GM23338 (cell line): ENCODE measurements at regions not wholly inside any gene's neighbourhood (a gene's known extent, or its start where the extent isn't known, plus 50 kb on each side); places are given as distances from the start of the nearest gene placed in this dataset.

Experiments used
- ATAC-seq: fragments of 200-7000 bp; cut with Tn5 transposase; 3 replicates; pipeline ENCODE4 v1.9.1; 2020
- DNase-seq: peaks from one replicate; pipeline ENCODE4 v3.0.0-alpha.2; 2015; ENCODE audit warnings: low spot score
- H2AFZ ChIP-seq: fragments of 200-600 bp; sonication (generic); 2 replicates; pipeline ENCODE4 v1.8.0; 2016; ENCODE audit warnings: antibody characterized with exemption, mild to moderate bottlenecking, moderate library complexity
- H3F3A ChIP-seq: fragments of 200-600 bp; sonication (generic); replicated peaks from 2 replicates; pipeline ENCODE4 v1.8.0; 2017; ENCODE audit warnings: antibody characterized with exemption, mixed run types, low read depth
- H3K27ac ChIP-seq: fragments of 200-600 bp; sonication (generic); 2 replicates; pipeline ENCODE4 v1.6.1; 2016; ENCODE audit warnings: low read depth
- H3K27me3 ChIP-seq: fragments of 200-600 bp; sonication (generic); 2 replicates; pipeline ENCODE4 v1.8.0; 2016; ENCODE audit warnings: mild to moderate bottlenecking, mixed run types, moderate library complexity; ENCODE audit not compliant: insufficient read depth
- H3K36me3 ChIP-seq: fragments of 200-600 bp; sonication (generic); 2 replicates; pipeline ENCODE4 v1.8.0; 2016; ENCODE audit warnings: mild to moderate bottlenecking; ENCODE audit not compliant: insufficient read depth
- H3K4me1 ChIP-seq: fragments of 200-600 bp; sonication (generic); 2 replicates; pipeline ENCODE4 v1.8.0; 2016; ENCODE audit warnings: mild to moderate bottlenecking, moderate library complexity; ENCODE audit not compliant: insufficient read depth
- H3K4me2 ChIP-seq: fragments of 200-600 bp; sonication (generic); 2 replicates; pipeline ENCODE4 v1.7.1; 2017; ENCODE audit warnings: mixed run types
- H3K4me3 ChIP-seq: fragments of 200-600 bp; sonication (generic); 2 replicates; pipeline ENCODE4 v1.6.1; 2016; ENCODE audit warnings: mixed run types
- H3K79me2 ChIP-seq: fragments of 200-600 bp; sonication (generic); replicated peaks from 2 replicates; pipeline ENCODE4 v1.8.0; 2017; ENCODE audit warnings: mild to moderate bottlenecking; ENCODE audit not compliant: insufficient read depth
- H3K9me2 ChIP-seq: fragments of 200-600 bp; sonication (generic); 2 replicates; pipeline ENCODE4 v1.8.0; 2017; ENCODE audit not compliant: insufficient read depth
- H4K20me1 ChIP-seq: fragments of 200-600 bp; sonication (generic); replicated peaks from 2 replicates; pipeline ENCODE4 v1.8.0; 2017; ENCODE audit warnings: mild to moderate bottlenecking; ENCODE audit not compliant: insufficient read depth
- H3K27ac Mint-ChIP-seq: 2 replicates; pipeline ENCODE4 v1.8.0; 2020; ENCODE audit warnings: inconsistent platforms, mild to moderate bottlenecking, moderate library complexity, mixed read lengths
- H3K27me3 Mint-ChIP-seq: 3 replicates; pipeline ENCODE4 v1.8.0; 2022; ENCODE audit warnings: low read depth, mild to moderate bottlenecking, moderate library complexity, mixed read lengths, inconsistent platforms; ENCODE audit not compliant: insufficient read depth, poor library complexity
- H3K36me3 Mint-ChIP-seq: 3 replicates; pipeline ENCODE4 v1.8.0; 2021; ENCODE audit warnings: low read depth, mild to moderate bottlenecking, inconsistent platforms, moderate library complexity, mixed read lengths
- H3K4me1 Mint-ChIP-seq: 3 replicates; pipeline ENCODE4 v1.8.0; 2020; ENCODE audit warnings: mild to moderate bottlenecking, inconsistent platforms, mixed read lengths
- H3K4me3 Mint-ChIP-seq: 3 replicates; pipeline ENCODE4 v1.8.0; 2021; ENCODE audit warnings: moderate library complexity, mild to moderate bottlenecking, inconsistent platforms, mixed read lengths
- H3K9me3 Mint-ChIP-seq: 3 replicates; pipeline ENCODE4 v1.8.0; 2020; ENCODE audit warnings: moderate library complexity, mild to moderate bottlenecking, inconsistent platforms, mixed read lengths
- CREB1 ChIP-seq: fragments of 250-450 bp; sonication (Bioruptor Pico); IDR thresholded peaks from 2 replicates; pipeline ENCODE4 v1.5.0; 2020; ENCODE audit warnings: low read depth, mild to moderate bottlenecking, moderate library complexity
- CTCF ChIP-seq, 2 experiments: fragments of 200-600 bp in 1 of 2; sonication (generic) in 1 of 2; conservative IDR thresholded peaks; 2 replicates each; pipeline versions ENCODE4 v1.5.1 to v1.6.1; 2016 to 2017; ENCODE audit warnings: antibody characterized with exemption in 2 of 2, low read depth in 2 of 2, mild to moderate bottlenecking in 2 of 2, moderate library complexity in 1 of 2
- ETS1 ChIP-seq: IDR thresholded peaks from 2 replicates; pipeline ENCODE4 v1.6.1; 2016; ENCODE audit warnings: antibody characterized with exemption
- EZH2 ChIP-seq: fragments of 200-600 bp; sonication (generic); IDR thresholded peaks from one replicate; pipeline ENCODE4 v1.8.0; 2017; ENCODE audit warnings: antibody characterized with exemption, mild to moderate bottlenecking, low read depth; ENCODE audit not compliant: unreplicated experiment
- EZH2phosphoT487 ChIP-seq: fragments of 200-600 bp; sonication (generic); IDR thresholded peaks from one replicate; pipeline ENCODE4 v1.8.1; 2018; ENCODE audit warnings: antibody characterized with exemption; ENCODE audit not compliant: unreplicated experiment
- JUNB ChIP-seq: IDR thresholded peaks from one replicate; pipeline ENCODE4 v1.6.1; 2016; ENCODE audit warnings: antibody characterized with exemption; ENCODE audit not compliant: unreplicated experiment
- NANOG ChIP-seq: IDR thresholded peaks from 2 replicates; pipeline ENCODE4 v1.6.1; 2016; ENCODE audit warnings: antibody characterized with exemption, borderline replicate concordance
- POLR2AphosphoS5 ChIP-seq: IDR thresholded peaks from 2 replicates; pipeline ENCODE4 v1.6.1; 2016; ENCODE audit warnings: antibody characterized with exemption, low read depth
- STAT1 ChIP-seq: IDR thresholded peaks from one replicate; pipeline ENCODE4 v1.6.1; 2016; ENCODE audit warnings: antibody characterized with exemption; ENCODE audit not compliant: unreplicated experiment
- ZNF114 ChIP-seq: fragments of 250-450 bp; sonication (Bioruptor Pico); IDR thresholded peaks from 2 replicates; pipeline ENCODE4 v1.5.0; 2020; ENCODE audit warnings: mild to moderate bottlenecking, moderate library complexity
- ZNF331 ChIP-seq: fragments of 250-450 bp; sonication (Bioruptor Pico); IDR thresholded peaks from 2 replicates; pipeline ENCODE4 v1.5.0; 2020; ENCODE audit warnings: low read depth, mild to moderate bottlenecking, moderate library complexity
- TF ChIP-seq, protein P1 (sequence below): IDR thresholded peaks from one replicate; pipeline ENCODE4 v1.6.1; 2018; ENCODE audit warnings: antibody characterized with exemption; ENCODE audit not compliant: unreplicated experiment
- TF ChIP-seq, protein P2 (sequence below): fragments of 250-450 bp; sonication (Bioruptor Pico); IDR thresholded peaks from 2 replicates; pipeline ENCODE4 v1.5.0; 2020; ENCODE audit warnings: mild to moderate bottlenecking, moderate library complexity

GRCh38 chr4:164224871-164225270, 529.1 kb upstream of the SMIM31 start:
- Histone ChIP-seq H3K4me1 (no peaks in the 10 kb centered on the region), H3F3A (no peaks in the 10 kb centered on the region), H3K36me3 (no peaks in the 10 kb centered on the region), H3K79me2 (no peaks in the 10 kb centered on the region), H3K4me2 (no peak overlapping the region), H2AFZ (no peak overlapping the region), H3K27ac (no peak overlapping the region), H3K4me3 (no peak overlapping the region), H3K27me3 (no peaks in the 10 kb centered on the region), H4K20me1 (no peaks in the 10 kb centered on the region), H3K9me2 (no peaks in the 10 kb centered on the region)
- Mint-ChIP-seq H3K9me3 (no peaks in the 10 kb centered on the region), H3K27ac (no peak overlapping the region), H3K4me1 (no peaks in the 10 kb centered on the region), H3K27me3 (no peaks in the 10 kb centered on the region), H3K4me3 (no peak overlapping the region), H3K36me3 (no peaks in the 10 kb centered on the region)
- TF ChIP-seq NANOG (no peak), ZNF114 (no peak), CREB1 (CRISPR knock-in tag) (no peak), STAT1 (no peak), POLR2AphosphoS5 (no peak), ZNF331 (CRISPR knock-in tag) (no peak), EZH2 (no peak), JUNB (no peak), CTCF (conservative IDR thresholded peaks at IDR 0.05; ENCODE audit: low read depth in 2 of 2) (no peak), EZH2phosphoT487 (no peak), ETS1 (no peak)
- TF ChIP-seq, protein P1, sequence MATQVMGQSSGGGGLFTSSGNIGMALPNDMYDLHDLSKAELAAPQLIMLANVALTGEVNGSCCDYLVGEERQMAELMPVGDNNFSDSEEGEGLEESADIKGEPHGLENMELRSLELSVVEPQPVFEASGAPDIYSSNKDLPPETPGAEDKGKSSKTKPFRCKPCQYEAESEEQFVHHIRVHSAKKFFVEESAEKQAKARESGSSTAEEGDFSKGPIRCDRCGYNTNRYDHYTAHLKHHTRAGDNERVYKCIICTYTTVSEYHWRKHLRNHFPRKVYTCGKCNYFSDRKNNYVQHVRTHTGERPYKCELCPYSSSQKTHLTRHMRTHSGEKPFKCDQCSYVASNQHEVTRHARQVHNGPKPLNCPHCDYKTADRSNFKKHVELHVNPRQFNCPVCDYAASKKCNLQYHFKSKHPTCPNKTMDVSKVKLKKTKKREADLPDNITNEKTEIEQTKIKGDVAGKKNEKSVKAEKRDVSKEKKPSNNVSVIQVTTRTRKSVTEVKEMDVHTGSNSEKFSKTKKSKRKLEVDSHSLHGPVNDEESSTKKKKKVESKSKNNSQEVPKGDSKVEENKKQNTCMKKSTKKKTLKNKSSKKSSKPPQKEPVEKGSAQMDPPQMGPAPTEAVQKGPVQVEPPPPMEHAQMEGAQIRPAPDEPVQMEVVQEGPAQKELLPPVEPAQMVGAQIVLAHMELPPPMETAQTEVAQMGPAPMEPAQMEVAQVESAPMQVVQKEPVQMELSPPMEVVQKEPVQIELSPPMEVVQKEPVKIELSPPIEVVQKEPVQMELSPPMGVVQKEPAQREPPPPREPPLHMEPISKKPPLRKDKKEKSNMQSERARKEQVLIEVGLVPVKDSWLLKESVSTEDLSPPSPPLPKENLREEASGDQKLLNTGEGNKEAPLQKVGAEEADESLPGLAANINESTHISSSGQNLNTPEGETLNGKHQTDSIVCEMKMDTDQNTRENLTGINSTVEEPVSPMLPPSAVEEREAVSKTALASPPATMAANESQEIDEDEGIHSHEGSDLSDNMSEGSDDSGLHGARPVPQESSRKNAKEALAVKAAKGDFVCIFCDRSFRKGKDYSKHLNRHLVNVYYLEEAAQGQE: no peak
- TF ChIP-seq, protein P2, sequence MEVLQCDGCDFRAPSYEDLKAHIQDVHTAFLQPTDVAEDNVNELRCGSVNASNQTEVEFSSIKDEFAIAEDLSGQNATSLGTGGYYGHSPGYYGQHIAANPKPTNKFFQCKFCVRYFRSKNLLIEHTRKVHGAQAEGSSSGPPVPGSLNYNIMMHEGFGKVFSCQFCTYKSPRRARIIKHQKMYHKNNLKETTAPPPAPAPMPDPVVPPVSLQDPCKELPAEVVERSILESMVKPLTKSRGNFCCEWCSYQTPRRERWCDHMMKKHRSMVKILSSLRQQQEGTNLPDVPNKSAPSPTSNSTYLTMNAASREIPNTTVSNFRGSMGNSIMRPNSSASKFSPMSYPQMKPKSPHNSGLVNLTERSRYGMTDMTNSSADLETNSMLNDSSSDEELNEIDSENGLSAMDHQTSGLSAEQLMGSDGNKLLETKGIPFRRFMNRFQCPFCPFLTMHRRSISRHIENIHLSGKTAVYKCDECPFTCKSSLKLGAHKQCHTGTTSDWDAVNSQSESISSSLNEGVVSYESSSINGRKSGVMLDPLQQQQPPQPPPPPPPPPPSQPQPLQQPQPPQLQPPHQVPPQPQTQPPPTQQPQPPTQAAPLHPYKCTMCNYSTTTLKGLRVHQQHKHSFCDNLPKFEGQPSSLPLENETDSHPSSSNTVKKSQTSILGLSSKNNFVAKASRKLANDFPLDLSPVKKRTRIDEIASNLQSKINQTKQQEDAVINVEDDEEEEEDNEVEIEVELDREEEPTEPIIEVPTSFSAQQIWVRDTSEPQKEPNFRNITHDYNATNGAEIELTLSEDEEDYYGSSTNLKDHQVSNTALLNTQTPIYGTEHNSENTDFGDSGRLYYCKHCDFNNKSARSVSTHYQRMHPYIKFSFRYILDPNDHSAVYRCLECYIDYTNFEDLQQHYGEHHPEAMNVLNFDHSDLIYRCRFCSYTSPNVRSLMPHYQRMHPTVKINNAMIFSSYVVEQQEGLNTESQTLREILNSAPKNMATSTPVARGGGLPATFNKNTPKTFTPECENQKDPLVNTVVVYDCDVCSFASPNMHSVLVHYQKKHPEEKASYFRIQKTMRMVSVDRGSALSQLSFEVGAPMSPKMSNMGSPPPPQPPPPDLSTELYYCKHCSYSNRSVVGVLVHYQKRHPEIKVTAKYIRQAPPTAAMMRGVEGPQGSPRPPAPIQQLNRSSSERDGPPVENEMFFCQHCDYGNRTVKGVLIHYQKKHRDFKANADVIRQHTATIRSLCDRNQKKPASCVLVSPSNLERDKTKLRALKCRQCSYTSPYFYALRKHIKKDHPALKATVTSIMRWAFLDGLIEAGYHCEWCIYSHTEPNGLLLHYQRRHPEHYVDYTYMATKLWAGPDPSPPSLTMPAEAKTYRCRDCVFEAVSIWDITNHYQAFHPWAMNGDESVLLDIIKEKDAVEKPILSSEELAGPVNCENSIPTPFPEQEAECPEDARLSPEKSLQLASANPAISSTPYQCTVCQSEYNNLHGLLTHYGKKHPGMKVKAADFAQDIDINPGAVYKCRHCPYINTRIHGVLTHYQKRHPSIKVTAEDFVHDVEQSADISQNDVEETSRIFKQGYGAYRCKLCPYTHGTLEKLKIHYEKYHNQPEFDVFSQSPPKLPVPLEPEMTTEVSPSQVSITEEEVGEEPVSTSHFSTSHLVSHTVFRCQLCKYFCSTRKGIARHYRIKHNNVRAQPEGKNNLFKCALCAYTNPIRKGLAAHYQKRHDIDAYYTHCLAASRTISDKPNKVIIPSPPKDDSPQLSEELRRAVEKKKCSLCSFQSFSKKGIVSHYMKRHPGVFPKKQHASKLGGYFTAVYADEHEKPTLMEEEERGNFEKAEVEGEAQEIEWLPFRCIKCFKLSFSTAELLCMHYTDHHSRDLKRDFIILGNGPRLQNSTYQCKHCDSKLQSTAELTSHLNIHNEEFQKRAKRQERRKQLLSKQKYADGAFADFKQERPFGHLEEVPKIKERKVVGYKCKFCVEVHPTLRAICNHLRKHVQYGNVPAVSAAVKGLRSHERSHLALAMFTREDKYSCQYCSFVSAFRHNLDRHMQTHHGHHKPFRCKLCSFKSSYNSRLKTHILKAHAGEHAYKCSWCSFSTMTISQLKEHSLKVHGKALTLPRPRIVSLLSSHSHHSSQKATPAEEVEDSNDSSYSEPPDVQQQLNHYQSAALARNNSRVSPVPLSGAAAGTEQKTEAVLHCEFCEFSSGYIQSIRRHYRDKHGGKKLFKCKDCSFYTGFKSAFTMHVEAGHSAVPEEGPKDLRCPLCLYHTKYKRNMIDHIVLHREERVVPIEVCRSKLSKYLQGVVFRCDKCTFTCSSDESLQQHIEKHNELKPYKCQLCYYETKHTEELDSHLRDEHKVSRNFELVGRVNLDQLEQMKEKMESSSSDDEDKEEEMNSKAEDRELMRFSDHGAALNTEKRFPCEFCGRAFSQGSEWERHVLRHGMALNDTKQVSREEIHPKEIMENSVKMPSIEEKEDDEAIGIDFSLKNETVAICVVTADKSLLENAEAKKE (CRISPR knock-in tag): no peak
- ATAC-seq (no peak), DNase-seq (no peak)
